ENCODE measurements at regions not wholly inside any gene's neighbourhood (a gene's known extent, or its start where the extent isn't known, plus 50 kb on each side); places are given as distances from the start of the nearest gene placed in this dataset.

DNA sequence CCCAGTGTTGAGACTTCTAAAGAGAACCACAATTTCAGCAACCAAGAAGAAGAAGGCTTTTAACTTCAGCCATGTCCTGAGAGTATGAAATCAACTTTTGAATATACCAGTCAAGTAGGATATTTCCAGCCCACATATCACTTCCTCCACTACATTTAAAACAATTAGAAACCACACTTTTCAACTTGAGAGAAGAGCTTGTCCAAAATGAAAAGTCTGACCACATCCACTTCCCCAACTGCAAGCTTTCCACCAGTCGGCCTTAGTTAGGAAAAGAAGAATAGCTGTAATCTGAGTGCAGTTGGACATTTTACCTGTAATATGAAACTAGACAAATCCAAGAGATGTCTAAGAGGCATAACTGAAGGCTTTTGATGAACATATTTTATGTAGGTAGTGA lies 101.9 kb upstream of the SLC7A11 start:
- TF ChIP-seq, protein P1, sequence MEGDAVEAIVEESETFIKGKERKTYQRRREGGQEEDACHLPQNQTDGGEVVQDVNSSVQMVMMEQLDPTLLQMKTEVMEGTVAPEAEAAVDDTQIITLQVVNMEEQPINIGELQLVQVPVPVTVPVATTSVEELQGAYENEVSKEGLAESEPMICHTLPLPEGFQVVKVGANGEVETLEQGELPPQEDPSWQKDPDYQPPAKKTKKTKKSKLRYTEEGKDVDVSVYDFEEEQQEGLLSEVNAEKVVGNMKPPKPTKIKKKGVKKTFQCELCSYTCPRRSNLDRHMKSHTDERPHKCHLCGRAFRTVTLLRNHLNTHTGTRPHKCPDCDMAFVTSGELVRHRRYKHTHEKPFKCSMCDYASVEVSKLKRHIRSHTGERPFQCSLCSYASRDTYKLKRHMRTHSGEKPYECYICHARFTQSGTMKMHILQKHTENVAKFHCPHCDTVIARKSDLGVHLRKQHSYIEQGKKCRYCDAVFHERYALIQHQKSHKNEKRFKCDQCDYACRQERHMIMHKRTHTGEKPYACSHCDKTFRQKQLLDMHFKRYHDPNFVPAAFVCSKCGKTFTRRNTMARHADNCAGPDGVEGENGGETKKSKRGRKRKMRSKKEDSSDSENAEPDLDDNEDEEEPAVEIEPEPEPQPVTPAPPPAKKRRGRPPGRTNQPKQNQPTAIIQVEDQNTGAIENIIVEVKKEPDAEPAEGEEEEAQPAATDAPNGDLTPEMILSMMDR (IDR thresholded peaks at IDR 0.05) = no peak
- TF ChIP-seq POLR2A (IDR thresholded peaks at IDR 0.05) = no peak
